GM21737 (cell line): ENCODE measurements at regions not wholly inside any gene's neighbourhood (a gene's known extent, or its start where the extent isn't known, plus 50 kb on each side); places are given as distances from the start of the nearest gene placed in this dataset.

Experiments
- ATAC-seq: cut with Tn5 transposase; IDR thresholded peaks from one replicate; pipeline ENCODE4 v1.9.1; 2021; ENCODE audit warnings: mild to moderate bottlenecking, moderate library complexity; ENCODE audit not compliant: unreplicated experiment

DNA sequence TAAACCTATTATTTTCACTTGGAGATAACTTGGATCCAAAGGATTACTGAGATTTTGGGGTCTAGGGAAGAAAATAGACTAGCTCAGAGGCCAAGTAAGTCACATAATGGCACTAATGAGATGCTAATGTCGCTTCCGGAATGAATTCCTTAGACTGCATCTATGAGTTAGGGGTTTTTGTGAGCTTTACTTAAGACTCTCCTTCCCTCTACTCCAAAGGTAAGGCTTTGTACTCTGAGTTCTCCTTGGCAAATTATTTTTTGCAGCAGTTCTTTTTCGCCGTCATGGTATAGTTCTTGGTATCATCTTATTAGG, 143.9 kb upstream of the KLF14 start:
- no peak for ATAC-seq

DNA sequence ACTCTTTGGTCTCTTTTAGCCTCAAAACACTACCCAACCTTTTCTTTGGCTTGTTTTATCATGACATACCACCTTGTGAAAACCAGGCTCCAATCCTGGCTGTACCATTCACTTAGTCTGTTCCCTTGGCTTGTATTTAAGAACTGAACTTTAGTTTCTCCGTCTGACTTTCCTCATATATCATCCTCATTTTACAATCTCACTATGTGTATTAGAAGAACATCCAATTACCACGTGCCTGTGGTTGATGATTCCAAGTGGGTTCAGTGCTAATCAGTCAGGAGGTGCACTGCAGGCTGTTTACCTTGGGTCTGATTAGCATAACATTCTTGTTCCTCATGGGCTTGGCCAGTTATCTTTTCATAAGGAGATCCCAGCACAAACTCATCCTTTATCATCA, 144.8 kb upstream of the KLF14 start:
- ATAC-seq = no peak

DNA sequence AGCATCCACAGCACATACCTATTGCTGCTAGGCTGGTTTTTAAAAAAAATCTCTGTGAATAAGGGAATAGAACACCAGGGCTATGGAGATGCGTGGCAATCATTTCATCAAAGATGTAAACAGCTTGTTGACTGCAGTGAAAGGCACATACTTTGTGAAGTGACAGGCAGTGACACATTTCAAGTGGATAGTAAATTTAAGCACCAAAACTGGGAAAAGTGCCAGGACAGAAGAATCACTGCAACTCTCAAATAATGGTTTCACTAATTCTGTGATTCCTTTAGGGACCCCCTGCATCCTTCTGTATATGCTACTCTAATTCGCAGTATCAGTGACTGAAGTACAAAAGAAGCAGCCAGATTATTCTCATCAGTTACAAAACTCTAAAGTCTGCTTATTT, 145.2 kb upstream of the KLF14 start:
- ATAC-seq = no peak

DNA sequence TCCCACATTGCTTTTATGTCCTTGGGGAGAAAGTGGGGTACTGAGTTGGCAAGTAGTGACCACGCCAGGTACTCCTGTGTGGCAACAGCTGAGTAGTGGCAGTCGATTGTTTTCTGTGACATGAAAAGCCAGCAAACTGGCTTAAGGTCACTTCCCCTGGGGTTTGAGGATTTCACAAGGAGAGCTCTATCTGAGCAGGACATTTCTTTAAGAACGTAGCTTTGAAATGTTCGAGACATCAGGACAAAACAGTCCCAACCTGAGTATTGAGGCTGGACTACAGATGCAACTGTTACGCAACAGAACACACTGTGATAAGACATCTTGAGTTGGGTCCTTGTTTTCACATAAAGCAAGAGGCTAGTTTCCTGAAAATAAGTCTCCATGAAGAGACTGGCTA, 146.7 kb upstream of the KLF14 start:
- ATAC-seq = no peak

DNA sequence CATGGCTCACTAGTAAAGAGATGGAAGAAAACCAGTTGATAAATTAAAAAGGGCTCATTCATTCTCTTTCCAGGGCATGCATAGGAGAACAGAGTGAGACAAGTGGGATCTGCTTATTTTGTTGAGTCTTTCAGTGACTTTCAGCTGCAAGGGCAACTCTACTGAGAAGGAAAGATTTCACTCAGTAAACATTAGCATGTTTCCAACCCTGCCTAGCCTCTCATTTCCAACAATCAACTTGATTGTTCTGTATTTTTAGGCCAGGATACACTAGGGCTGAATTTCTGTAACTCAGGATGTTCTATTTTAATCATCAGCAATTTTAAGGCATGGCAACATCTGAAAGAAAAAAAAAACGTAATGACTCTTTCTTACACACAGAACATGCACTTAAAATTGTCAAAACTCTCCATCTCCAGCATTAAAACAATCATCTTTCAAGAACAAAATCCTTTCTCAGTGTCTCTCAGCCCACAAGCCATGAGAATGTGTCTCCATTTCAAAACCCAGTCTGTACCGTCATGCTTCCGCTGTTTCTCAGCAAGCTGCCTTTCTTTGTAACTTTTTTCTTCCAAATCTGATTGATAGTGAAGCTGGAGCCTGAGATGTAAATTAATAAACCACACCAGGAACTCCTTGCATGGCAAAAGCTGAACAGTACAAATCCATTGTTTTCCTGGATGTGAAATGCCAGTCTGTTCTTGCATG, 147.2 kb upstream of the KLF14 start:
- ATAC-seq = no peak

DNA sequence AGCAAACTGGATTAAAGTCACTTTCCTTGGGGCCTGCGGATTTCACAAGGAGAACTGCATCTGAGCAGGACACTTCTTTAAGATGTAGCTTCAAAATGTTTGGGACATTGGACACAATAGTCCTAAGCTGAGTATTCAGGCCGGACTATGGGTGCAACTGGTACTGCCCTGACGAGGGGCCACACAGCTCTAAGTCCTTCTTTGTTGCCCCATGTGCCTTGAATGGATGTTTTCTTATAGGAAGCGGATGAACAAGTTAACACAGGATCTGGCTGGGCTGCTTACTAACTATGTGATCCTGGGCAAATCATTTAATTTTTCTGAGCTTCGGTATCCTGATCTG, 147.8 kb upstream of the KLF14 start:
- no peak for ATAC-seq

DNA sequence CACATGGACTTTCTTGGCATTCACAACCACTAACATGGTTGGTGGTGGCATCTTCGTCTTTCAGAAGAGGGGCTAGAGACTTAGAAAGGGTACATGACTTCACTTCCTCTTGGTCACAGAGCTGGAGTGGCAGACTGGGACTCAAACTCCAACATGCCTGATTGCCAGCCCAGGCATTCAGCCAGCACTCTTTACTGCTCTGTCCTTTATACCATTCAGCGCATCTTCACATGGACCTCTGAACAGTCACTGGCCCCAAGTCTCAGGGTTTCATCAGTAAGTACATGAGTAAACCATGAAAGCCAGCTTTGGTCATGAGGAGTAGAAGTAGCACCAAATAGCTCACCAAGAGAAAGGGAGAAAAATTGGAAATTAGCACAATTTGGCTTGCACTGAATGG, 148.4 kb upstream of the KLF14 start:
- no peak for ATAC-seq

DNA sequence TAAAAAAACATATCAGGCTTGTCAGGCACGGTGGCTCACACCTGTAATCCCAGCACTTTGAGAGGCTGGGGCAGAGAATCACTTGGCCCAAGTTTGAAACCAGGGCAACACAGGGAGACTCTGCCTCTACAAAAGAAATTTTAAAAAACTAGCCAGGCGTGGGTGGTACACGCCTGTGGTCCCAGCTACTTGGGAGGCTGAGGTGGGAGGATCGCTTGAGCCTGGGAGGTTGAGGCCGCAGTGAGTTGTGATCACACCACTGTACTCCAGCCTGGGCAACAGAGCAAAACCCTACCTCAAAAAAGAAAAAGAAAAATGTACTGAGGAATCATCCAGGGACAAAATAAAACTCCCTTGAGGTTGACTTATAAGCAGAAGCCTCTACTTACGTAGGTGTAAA, 149.9 kb upstream of the KLF14 start:
- no peak for ATAC-seq

DNA sequence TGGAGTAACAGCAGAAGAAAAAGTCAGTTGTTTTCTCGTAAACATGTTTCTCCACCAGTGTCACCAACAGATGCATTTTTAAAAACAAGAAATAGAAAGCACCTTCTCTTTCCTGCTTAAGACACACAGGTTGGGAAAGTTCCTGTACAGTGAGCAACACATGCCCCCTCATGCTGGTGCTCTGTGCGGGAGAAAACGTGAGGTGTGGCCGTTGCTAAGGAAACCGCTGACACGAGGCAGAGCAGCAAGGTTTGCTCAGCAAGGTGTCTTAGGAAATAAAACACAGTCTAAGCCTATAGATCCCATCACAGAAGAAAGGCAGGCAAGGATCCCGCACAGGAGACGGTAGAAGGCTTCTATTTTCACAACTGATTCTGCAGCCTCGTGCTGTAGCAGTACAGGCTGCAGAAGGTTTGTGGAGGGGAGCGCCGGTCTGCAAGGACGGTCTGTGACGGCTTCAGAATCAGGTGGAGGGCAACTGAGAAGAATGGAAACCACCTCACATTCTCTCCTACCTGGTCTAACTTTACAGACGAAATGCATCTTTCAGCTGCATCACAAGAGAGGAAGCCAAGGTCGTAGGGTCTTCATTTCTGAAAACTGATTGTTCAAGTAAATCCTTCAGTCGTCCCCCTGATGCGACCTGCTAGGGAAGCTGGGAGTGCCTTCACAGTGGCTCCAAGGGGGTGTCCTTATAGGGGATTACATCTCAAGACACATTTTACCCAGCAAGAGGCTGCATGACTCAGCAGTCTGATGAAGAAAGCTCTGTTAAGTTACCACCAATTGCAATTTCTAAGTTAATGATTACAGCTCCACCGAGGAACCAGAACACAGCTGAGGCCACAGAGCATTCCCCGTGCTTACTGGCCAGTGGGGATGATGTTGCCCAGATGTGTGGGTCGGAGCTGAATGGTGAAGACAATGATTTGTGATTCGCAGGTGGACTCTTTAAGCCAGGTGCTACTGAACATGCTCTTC, 150.7 kb upstream of the KLF14 start:
- no peak for ATAC-seq

DNA sequence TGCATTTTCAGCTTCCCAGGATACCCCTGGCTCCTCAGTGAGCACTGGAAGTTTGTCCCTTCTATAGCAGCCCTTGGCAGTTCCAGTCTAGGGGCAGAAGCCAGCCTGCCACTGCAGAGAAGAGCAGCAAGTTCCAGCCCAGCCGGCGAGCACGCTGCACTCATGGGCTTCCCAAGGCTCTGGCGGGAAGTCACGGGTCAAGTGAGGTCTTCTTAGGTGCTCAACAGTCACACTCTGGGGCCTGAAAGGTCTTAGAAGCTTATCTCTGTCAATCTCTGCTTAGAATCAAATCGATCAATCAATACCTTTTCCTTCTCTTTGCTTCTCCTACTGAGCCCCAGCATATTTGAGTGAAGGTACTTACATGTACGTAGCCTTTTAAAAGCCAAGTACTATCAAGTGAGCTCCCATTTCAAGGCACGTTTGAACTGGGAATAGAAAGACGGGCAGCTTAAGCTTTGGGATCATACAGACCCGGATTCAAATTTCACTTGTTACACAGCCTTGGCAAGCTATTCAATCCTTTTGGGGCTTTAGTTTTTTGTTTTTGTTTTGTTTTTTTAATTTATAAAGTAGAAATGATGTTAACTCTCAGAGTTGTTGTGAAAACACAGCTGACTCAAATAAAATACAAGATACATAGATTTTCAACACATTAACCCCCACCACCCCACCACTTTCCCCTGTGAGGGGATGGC, 152.6 kb upstream of the KLF14 start:
- ATAC-seq = no peak

DNA sequence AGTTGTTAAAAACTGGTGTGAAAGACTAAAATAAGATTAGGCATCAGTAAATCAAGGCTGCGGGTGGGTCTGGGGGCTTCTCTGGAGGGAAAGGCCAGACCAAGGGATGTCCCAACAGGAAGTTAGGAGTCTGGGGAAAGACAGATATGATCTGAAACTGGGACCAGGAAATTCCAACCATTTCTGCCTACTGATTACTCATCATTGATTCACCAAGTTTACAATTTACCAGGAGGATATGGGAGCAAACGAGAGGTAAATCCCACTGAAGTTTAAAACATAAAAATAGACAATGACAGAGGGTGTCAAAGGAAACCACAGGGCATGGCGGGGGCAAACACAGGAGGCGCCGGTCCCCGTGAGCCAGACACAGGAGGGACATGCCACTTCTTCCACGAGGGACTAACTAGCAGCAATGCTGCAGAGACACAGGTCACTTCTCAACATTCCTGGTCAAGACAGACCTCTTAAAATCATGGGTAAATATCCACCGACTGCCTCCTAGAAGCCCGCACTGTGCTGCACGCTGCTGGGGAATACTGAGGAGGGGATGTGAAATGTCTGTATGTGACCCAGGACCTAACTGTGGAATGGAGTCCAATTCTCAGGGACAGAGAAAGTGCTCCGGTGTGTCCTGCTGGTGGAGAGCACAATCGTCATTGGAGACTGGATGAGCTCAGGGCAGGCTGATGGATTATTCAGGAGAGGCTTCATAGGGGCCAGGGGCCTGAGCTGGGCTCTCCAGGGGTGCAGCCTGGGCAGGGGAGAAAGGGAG, 153.4 kb upstream of the KLF14 start:
- no peak for ATAC-seq

DNA sequence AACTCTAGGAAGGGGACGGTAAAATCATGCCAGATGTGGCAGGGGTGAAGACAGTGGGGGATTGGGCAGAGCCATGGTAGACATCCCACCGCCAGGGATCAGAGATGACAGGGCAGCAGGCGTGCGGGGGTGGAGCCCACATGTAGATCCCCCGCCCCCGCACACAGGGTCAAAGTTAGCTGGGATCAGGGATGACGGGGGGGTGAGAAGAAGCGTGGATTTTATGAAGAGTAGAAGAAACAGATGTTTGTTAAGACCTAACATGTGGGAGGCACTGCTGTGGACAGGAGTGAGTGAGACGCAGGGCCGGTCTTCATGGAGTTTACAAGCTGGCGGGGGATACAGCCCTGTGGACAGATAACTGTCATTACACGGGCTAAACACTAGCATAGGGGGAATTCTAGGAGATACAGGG, 154.0 kb upstream of the KLF14 start:
- ATAC-seq = no peak

DNA sequence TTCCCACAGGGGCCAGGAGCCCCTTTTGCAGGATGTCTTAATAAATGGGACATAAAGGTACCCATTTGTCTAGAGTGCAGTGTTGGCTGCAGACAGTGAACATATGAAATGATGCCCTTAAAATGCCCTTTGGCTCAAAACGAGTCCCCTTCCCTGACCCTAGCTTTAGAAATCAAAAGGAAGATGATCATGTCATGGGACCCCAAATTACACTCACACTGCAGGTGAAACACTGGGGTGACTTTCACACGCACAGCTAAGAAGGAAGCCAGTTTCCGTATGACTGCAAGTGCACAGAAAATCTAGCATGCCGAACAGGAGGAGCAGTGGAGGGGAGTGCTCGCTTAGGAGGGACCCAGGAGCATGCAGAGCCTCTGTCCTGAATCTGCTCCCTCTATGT, 154.5 kb upstream of the KLF14 start:
- ATAC-seq = no peak

DNA sequence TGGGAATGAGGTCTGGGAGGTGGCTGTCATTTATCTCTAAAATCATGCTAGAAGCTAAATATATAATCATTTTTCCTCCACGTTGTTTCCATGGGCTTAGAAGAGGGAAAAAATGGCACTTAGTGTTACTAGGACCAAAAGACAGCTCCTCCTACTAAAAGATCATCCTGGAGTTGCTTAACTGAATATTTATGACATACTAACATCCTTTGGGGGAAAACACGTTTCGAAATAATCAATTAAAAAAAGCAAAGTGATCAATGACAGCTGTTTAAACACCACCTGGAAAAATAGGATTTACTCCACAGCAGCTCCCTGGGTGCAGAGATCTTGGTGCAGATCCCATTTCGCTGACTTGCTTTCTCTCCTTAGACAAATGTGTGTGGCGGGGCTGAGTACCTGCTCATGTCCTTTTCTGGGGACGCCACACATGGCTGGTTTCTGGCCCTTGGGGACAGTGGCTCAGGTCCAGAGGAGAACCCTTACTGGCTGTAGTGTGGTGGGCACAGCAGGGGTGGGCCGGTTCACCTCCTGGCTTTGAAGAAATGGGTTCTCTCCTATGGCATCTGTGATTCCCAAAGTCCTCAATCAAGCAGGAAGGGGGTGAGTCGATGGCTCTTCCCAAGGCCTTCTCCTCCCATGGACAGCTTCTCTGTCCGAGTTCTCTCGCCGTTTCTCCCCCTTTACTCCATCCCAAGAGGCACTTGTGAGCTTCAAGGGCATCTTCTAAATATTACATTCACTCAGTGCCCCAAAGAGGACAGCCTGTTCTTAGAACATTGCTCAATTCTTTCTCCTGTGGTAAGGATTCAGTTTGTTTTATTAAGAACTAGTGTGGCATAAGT, 156.4 kb upstream of the KLF14 start:
- no peak for ATAC-seq

DNA sequence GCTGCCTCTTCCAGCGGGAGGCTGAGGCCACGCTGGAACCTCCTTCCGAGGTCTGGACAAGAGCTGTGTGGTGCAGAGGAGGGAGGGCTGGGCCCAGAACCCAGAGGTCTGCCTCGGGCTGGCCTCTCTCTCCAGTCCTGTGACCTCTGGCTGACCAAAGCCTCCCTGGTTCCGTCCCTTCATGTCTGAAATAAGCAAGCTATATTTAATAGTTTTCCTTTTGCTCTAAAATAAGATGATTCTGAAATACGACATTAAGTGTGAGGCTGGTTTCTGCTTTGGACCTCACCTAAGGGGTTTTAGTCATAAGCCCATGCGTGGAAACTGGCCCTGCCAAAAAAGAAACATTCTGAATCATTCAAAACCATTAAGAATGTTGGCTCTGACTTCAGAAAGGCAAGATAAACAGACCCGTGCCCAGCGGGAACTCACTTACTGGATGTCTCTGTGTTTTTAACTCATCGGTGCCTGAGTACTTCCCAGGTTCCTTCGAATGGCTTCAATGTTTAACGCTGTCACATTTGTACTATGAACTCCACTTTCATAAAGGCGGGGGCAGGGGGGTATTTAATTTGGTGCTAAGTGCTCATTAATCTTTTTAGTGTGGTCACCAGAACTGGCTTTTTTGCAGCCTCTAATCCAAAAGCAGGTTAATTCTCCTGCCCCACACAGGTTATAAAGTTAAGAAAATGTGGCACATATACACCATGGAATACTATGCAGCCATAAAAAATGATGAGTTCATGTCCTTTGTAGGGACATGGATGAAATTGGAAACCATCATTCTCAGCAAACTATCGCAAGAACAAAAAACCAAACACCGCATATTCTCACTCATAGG, 157.5 kb upstream of the KLF14 start:
- ATAC-seq = no peak

DNA sequence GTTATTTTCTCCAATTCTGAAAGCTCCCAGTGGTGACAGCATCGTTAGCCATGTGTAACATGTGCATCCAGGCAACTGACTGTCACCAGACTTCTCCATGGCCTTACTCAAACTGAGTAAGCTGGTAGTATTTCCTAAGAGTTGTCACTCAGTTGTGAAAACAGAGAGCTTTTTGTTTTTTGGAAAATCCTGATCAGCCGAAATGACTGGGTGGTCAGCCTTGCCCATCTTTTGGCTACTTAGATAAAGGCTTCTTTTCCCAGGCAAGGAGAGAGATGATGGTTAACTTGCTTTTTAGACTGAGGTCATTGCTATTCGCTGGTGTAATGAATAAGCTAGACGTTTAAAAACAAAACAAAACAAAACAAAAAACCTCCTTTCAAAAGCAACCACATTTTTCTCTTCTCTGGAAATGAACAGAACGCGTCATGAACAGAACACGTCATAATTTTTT, 159.5 kb upstream of the KLF14 start:
- no peak for ATAC-seq

DNA sequence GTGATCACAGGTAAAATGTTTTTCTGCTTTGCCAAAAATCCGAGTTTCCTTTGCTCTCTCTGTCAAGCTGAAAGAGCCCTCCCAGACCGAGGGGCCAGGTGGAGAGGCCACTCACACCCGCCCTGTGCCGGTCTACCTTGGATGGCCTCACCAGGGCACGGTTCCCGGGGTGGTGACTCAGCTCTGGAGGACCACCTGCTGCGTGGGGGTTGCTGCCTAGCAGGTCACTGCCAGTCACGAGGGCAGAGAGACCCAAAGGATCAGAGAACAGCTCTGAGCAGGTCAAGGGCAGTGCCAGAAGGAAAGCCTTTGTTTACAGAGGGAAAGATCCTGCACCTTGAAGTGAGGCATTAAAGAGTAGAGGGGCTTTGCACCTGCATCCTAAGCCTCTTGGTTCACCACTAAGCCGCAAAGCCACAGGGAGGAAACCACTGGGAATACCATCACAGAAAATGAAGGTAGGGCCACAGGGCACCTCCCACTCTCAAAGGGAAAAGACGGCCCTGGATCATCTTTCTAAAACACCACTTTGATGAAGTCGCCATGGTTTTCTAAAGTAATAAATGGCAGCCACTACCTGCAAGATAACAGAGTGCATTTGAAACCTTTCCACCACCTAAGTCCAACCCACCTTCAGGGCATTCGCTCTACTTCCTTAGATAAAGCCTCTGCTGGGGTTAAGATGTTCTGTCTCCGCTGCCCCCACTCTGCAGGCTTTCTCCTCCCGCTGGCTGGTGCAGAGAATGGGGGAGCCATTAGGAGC, 160.3 kb upstream of the KLF14 start:
- no peak for ATAC-seq

DNA sequence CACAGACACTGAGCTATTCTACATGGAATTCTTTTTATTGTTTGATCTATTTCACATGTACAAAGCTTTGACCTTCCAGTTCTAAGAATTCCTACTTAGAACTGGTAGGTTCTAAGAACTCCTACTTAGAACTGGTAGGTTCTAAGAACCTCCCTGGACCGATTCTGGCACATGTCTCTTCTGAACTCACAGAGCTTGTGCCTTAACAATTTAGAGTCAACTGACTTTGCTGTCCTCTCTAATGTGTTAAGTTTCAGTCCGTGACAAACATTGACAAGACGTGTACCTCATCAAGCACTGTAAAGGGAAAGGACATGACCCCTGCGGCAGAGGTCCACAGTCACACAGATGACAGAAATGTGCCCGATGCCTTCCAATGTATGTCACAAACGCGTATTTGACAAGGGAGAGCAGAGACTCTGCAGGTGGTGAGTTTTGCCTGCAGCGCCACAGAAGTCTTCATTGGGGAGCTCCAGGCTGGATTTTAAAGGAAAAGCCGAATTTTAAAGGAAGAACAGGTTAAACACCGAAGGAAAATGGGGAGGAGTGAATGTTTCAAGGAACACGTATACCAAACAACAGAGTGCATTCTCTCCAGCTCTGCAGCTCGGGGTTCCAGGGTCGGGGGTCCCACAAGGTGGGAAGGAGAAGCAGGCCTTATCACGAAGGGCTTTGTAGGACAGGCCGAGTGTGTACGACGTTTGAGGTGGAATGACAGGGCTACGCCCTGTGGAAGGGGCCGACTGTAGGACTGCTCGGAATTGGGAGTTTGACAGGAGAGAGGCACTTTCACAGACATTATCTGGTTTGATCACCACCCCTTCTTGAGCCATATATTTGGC, 161.1 kb upstream of the KLF14 start:
- ATAC-seq = no peak
